Forelimb muscle (tissue), 1 donor: ENCODE measurements at regions not wholly inside any gene's neighbourhood (a gene's known extent, or its start where the extent isn't known, plus 50 kb on each side); places are given as distances from the start of the nearest gene placed in this dataset.

ENCODE experiments used
- DNase-seq: peaks from one replicate; pipeline ENCODE4 v3.0.0-alpha.2; 2013; ENCODE audit warnings: low read depth

- DNase-seq: no peak
Observed at GRCh38 chr3:13209634-13209997, 136.4 kb upstream of the IQSEC1 start.

- DNase-seq: no peak
Observed at GRCh38 chr3:13208706-13209633, 135.7 kb upstream of the IQSEC1 start.

- DNase-seq: no peak
Observed at GRCh38 chr3:13207975-13208705, 134.9 kb upstream of the IQSEC1 start.

GRCh38 chr3:13207578-13207922 lies 134.3 kb upstream of the IQSEC1 start:
- no peak for DNase-seq

- DNase-seq: no peak
Observed at GRCh38 chr3:13206799-13207577, 133.8 kb upstream of the IQSEC1 start.

GRCh38 chr3:13205567-13206143 lies 132.4 kb upstream of the IQSEC1 start:
- DNase-seq: no peak

GRCh38 chr3:13204177-13204581 lies 130.9 kb upstream of the IQSEC1 start:
- DNase-seq: no peak

- DNase-seq: no peak
Observed at GRCh38 chr3:13203398-13204176, 130.4 kb upstream of the IQSEC1 start.

GRCh38 chr3:13202744-13203397 lies 129.6 kb upstream of the IQSEC1 start:
- no peak for DNase-seq

- no peak for DNase-seq
Observed at GRCh38 chr3:13201851-13202250, 128.6 kb upstream of the IQSEC1 start.

- DNase-seq: no peak
Observed at GRCh38 chr3:13200946-13201345, 127.7 kb upstream of the IQSEC1 start.

GRCh38 chr3:13200465-13200864 lies 127.2 kb upstream of the IQSEC1 start:
- no peak for DNase-seq

- no peak for DNase-seq
Observed at GRCh38 chr3:13199899-13200451, 126.7 kb upstream of the IQSEC1 start.

GRCh38 chr3:13199006-13199776 lies 126.0 kb upstream of the IQSEC1 start:
- no peak for DNase-seq

GRCh38 chr3:13198264-13198879 lies 125.1 kb upstream of the IQSEC1 start:
- no peak for DNase-seq

- no peak for DNase-seq
Observed at GRCh38 chr3:13197795-13198194, 124.6 kb upstream of the IQSEC1 start.

- DNase-seq: no peak
Observed at GRCh38 chr3:13197281-13197680, 124.1 kb upstream of the IQSEC1 start.

- no peak for DNase-seq
Observed at GRCh38 chr3:13195374-13195773, 122.1 kb upstream of the IQSEC1 start.
